ENCODE measurements at regions not wholly inside any gene's neighbourhood (a gene's known extent, or its start where the extent isn't known, plus 50 kb on each side); places are given as distances from the start of the nearest gene placed in this dataset.

GRCh38 chr6:130754786-130755367 lies 72.3 kb upstream of the SMLR1 start:
- H3K4me1 ChIP-seq = no peaks in the 10 kb centered on the region
- H3K36me3 ChIP-seq = no peaks in the 10 kb centered on the region
- H3K9me3 ChIP-seq = no peaks in the 10 kb centered on the region
- no peak for TF ChIP-seq CTCF (IDR thresholded peaks at IDR 0.05; ENCODE audit: low read depth, low read length)
- no peaks in the 10 kb centered on the region for H3K27me3 ChIP-seq
- no peak for DNase-seq
- H3K4me3 ChIP-seq (ENCODE audit: low read depth, low read length) = no peak overlapping the region

- no peak overlapping the region for H3K4me3 ChIP-seq (ENCODE audit: low read depth, low read length)
- H3K9me3 ChIP-seq = no peaks in the 10 kb centered on the region
- no peaks in the 10 kb centered on the region for H3K36me3 ChIP-seq
- no peak for TF ChIP-seq CTCF (IDR thresholded peaks at IDR 0.05; ENCODE audit: low read depth, low read length)
- H3K4me1 ChIP-seq = no peaks in the 10 kb centered on the region
- no peaks in the 10 kb centered on the region for H3K27me3 ChIP-seq
- no peak for DNase-seq
Observed at GRCh38 chr6:130755368-130756034, 71.7 kb upstream of the SMLR1 start.

- DNase-seq = no peak
- no peak for TF ChIP-seq CTCF (IDR thresholded peaks at IDR 0.05; ENCODE audit: low read depth, low read length)
- Histone ChIP-seq H3K27me3 (no peaks in the 10 kb centered on the region), H3K4me1 (no peaks in the 10 kb centered on the region), H3K4me3 (ENCODE audit: low read depth, low read length) (no peak overlapping the region), H3K9me3 (no peaks in the 10 kb centered on the region), H3K36me3 (no peaks in the 10 kb centered on the region)
Observed at GRCh38 chr6:130756824-130757223, 70.4 kb upstream of the SMLR1 start.

GRCh38 chr6:130758813-130759212 lies 68.4 kb upstream of the SMLR1 start:
- H3K4me3 ChIP-seq (ENCODE audit: low read depth, low read length) = no peak overlapping the region
- TF ChIP-seq CTCF (IDR thresholded peaks at IDR 0.05; ENCODE audit: low read depth, low read length) = no peak
- H3K4me1 ChIP-seq = no peaks in the 10 kb centered on the region
- H3K27me3 ChIP-seq = no peaks in the 10 kb centered on the region
- no peaks in the 10 kb centered on the region for H3K9me3 ChIP-seq
- no peak for DNase-seq
- H3K36me3 ChIP-seq = no peaks in the 10 kb centered on the region

GRCh38 chr6:130760006-130760405 lies 67.2 kb upstream of the SMLR1 start:
- no peaks in the 10 kb centered on the region for H3K36me3 ChIP-seq
- DNase-seq = no peak
- H3K4me1 ChIP-seq = no peaks in the 10 kb centered on the region
- no peaks in the 10 kb centered on the region for H3K9me3 ChIP-seq
- no peak overlapping the region for H3K4me3 ChIP-seq (ENCODE audit: low read depth, low read length)
- no peak for TF ChIP-seq CTCF (IDR thresholded peaks at IDR 0.05; ENCODE audit: low read depth, low read length)
- H3K27me3 ChIP-seq = no peaks in the 10 kb centered on the region

GRCh38 chr6:130761286-130761685 lies 65.9 kb upstream of the SMLR1 start:
- H3K4me1 ChIP-seq = no peaks in the 10 kb centered on the region
- H3K27me3 ChIP-seq = no peaks in the 10 kb centered on the region
- H3K9me3 ChIP-seq = no peaks in the 10 kb centered on the region
- TF ChIP-seq CTCF (IDR thresholded peaks at IDR 0.05; ENCODE audit: low read depth, low read length) = no peak
- no peaks in the 10 kb centered on the region for H3K36me3 ChIP-seq
- H3K4me3 ChIP-seq (ENCODE audit: low read depth, low read length) = no peak overlapping the region
- no peak for DNase-seq
